ENCODE measurements at regions not wholly inside any gene's neighbourhood (a gene's known extent, or its start where the extent isn't known, plus 50 kb on each side); places are given as distances from the start of the nearest gene placed in this dataset.

DNA sequence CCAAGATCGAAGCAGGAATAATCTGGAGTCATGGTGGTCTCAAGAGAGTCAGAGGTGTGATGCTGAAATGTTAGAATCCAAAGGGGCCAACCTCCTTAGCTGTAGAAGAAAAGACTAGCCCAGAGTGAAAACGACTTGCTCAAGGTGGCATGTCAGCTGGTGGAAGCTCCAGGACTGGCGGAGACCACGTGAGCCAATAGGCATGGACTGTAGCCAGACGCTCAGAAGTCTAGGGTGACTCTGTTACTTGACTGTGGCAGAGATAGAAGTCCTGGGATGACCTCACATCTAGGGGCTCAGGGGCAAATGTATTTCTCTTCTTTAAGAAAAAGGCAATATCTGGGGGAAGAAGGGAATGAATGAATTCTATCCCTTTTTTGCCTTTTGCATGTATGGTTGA lies 267.4 kb downstream of the ATG4C start:
- no peaks in the 10 kb centered on the region for H3K4me1 ChIP-seq
- H3K27me3 ChIP-seq: peaks cover 0 to 3% (median 0%) of the 10 kb centered on the region in 7 donors
- intact Hi-C loops (cut with DNase I): no loop called here
- H3K27ac ChIP-seq: no peak overlapping the region
- TF ChIP-seq, protein P1, sequence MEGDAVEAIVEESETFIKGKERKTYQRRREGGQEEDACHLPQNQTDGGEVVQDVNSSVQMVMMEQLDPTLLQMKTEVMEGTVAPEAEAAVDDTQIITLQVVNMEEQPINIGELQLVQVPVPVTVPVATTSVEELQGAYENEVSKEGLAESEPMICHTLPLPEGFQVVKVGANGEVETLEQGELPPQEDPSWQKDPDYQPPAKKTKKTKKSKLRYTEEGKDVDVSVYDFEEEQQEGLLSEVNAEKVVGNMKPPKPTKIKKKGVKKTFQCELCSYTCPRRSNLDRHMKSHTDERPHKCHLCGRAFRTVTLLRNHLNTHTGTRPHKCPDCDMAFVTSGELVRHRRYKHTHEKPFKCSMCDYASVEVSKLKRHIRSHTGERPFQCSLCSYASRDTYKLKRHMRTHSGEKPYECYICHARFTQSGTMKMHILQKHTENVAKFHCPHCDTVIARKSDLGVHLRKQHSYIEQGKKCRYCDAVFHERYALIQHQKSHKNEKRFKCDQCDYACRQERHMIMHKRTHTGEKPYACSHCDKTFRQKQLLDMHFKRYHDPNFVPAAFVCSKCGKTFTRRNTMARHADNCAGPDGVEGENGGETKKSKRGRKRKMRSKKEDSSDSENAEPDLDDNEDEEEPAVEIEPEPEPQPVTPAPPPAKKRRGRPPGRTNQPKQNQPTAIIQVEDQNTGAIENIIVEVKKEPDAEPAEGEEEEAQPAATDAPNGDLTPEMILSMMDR (IDR thresholded peaks at IDR 0.05): no peak
- no peak for DNase-seq
- 72 to 73% methylated on average over 5 of the region's 5 CpGs for WGBS, 2 donors
- no peaks in the 10 kb centered on the region for H3K36me3 ChIP-seq
- no peak for ATAC-seq
- no peak overlapping the region for H3K4me3 ChIP-seq
- no peaks in the 10 kb centered on the region for H3K9me3 ChIP-seq

DNA sequence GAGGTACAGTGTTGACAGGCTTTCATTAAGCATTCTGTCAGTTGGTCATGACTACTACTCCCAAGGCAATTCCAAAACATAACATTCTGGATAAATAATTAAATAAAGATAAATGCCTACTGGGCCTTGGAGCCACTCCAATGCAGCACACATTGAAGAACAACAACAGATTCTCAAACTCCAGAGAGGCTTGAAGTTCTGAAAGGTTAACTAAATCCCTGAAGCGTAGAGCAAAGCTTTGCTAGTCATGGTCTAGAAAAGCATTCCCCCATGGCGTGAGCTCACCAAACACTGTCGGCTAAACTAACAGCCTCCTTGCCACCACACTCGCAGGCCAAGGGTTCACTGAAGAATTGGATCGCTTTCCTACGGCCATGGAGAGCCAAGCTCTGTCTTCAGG lies 268.0 kb downstream of the ATG4C start:
- Histone ChIP-seq H3K9me3 (no peaks in the 10 kb centered on the region), H3K36me3 (no peaks in the 10 kb centered on the region), H3K4me1 (no peaks in the 10 kb centered on the region), H3K27me3 (peaks cover 0 to 3% (median 0%) of the 10 kb centered on the region in 7 donors), H3K27ac (no peak overlapping the region), H3K4me3 (no peak overlapping the region)
- TF ChIP-seq, protein P1 (IDR thresholded peaks at IDR 0.05): no peak
- no peak for DNase-seq
- intact Hi-C loops (cut with DNase I): no loop called here
- WGBS, 2 donors: 79 to 90% methylated on average over 6 of the region's 6 CpGs
- no peak for ATAC-seq

- Histone ChIP-seq H3K9me3 (no peaks in the 10 kb centered on the region), H3K27ac (no peak overlapping the region), H3K36me3 (no peaks in the 10 kb centered on the region), H3K27me3 (no peaks in the 10 kb centered on the region), H3K4me3 (no peak overlapping the region), H3K4me1 (no peaks in the 10 kb centered on the region)
- intact Hi-C loops (cut with DNase I): no loop called here
- DNase-seq (no peak), ATAC-seq (no peak)
- WGBS, 2 donors: 66 to 72% methylated on average over 4 of the region's 4 CpGs
- TF ChIP-seq, protein P1 (IDR thresholded peaks at IDR 0.05): no peak
These were observed 268.2 kb upstream of the FOXD3 start for GRCh38 chr1:63054184-63054583.

GRCh38 chr1:63063367-63063766 lies 259.0 kb upstream of the FOXD3 start:
- no peaks in the 10 kb centered on the region for H3K9me3 ChIP-seq
- peaks cover 0 to 4% (median 0%) of the 10 kb centered on the region in 7 donors for H3K27me3 ChIP-seq
- H3K36me3 ChIP-seq: no peaks in the 10 kb centered on the region
- H3K27ac ChIP-seq: no peak overlapping the region
- DNase-seq: no peak
- WGBS, 2 donors: 52% methylated on average over 3 of the region's 3 CpGs
- intact Hi-C loops (cut with DNase I): no loop called here
- no peaks in the 10 kb centered on the region for H3K4me1 ChIP-seq
- TF ChIP-seq, protein P1 (IDR thresholded peaks at IDR 0.05): no peak
- H3K4me3 ChIP-seq: no peak overlapping the region
- no peak for ATAC-seq

Measured in heart right ventricle (tissue), 16 donors.